ENCODE measurements at regions not wholly inside any gene's neighbourhood (a gene's known extent, or its start where the extent isn't known, plus 50 kb on each side); places are given as distances from the start of the nearest gene placed in this dataset.

GRCh38 chr13:40082639-40083038 is 427.2 kb downstream of the COG6 start:
- no peak for DNase-seq (ENCODE audit: low read depth, low spot score)
- POLR2A ChIA-PET = no interaction called here

GRCh38 chr13:40083841-40084240 is 428.4 kb downstream of the COG6 start:
- H3K4me3 ChIP-seq (ENCODE audit: low read depth, low read length) = no peak overlapping the region
- DNase-seq (ENCODE audit: low read depth, low spot score) = no peak
- no peak for TF ChIP-seq CTCF (IDR thresholded peaks at IDR 0.05; ENCODE audit: insufficient read depth, low read length, missing control alignments)
- CTCF ChIA-PET = interaction anchor here (1.1 kb wide), 1 partner anchor 15 kb away, joined by 3 read pairs; no protein-coding TSS in a partner anchor
- POLR2A ChIA-PET = no interaction called here

More at GRCh38 chr13:40082639-40083038, 427.2 kb downstream of the COG6 start:
- TF ChIP-seq CTCF (IDR thresholded peaks at IDR 0.05; ENCODE audit: insufficient read depth, low read length, missing control alignments) = no peak
- no peak overlapping the region for H3K4me3 ChIP-seq (ENCODE audit: low read depth, low read length)
- CTCF ChIA-PET = no interaction called here

GRCh38 chr13:40084934-40085333 is 429.5 kb downstream of the COG6 start:
- CTCF ChIA-PET = interaction anchor here (1.1 kb wide), 1 partner anchor 16 kb away, joined by 3 read pairs; no protein-coding TSS in a partner anchor
- POLR2A ChIA-PET = no interaction called here

GRCh38 chr13:40087091-40088002 is 431.9 kb downstream of the COG6 start:
- no peak for DNase-seq (ENCODE audit: low read depth, low spot score)
- ChIA-PET POLR2A (no interaction called here), CTCF (interaction anchor here (1.0 kb wide), 1 partner anchor 18 kb away, joined by 3 read pairs; no protein-coding TSS in a partner anchor)

More at GRCh38 chr13:40084934-40085333, 429.5 kb downstream of the COG6 start:
- no peak for TF ChIP-seq CTCF (IDR thresholded peaks at IDR 0.05; ENCODE audit: insufficient read depth, low read length, missing control alignments)
- DNase-seq (ENCODE audit: low read depth, low spot score) = no peak
- no peak overlapping the region for H3K4me3 ChIP-seq (ENCODE audit: low read depth, low read length)

GRCh38 chr13:40094056-40094455 is 438.6 kb downstream of the COG6 start:
- H3K4me3 ChIP-seq (ENCODE audit: low read depth, low read length) = no peak overlapping the region
- no peak for DNase-seq (ENCODE audit: low read depth, low spot score)
- no peak for TF ChIP-seq CTCF (IDR thresholded peaks at IDR 0.05; ENCODE audit: insufficient read depth, low read length, missing control alignments)
- POLR2A ChIA-PET = no interaction called here
- CTCF ChIA-PET = interaction anchor here (1.0 kb wide), 1 partner anchor 13 kb away, joined by 3 read pairs; no protein-coding TSS in a partner anchor

More at GRCh38 chr13:40087091-40088002, 431.9 kb downstream of the COG6 start:
- H3K4me3 ChIP-seq (ENCODE audit: low read depth, low read length) = no peak overlapping the region
- TF ChIP-seq CTCF (IDR thresholded peaks at IDR 0.05; ENCODE audit: insufficient read depth, low read length, missing control alignments) = no peak

- POLR2A ChIA-PET = no interaction called here
- DNase-seq (ENCODE audit: low read depth, low spot score) = no peak
- TF ChIP-seq CTCF (IDR thresholded peaks at IDR 0.05; ENCODE audit: insufficient read depth, low read length, missing control alignments) = no peak
- no peak overlapping the region for H3K4me3 ChIP-seq (ENCODE audit: low read depth, low read length)
- CTCF ChIA-PET = interaction anchor here (1.2 kb wide), 1 partner anchor 27 kb away, joined by 3 read pairs; no protein-coding TSS in a partner anchor
These were observed 440.4 kb downstream of the COG6 start for GRCh38 chr13:40095695-40096356.
